ENCODE measurements at regions not wholly inside any gene's neighbourhood (a gene's known extent, or its start where the extent isn't known, plus 50 kb on each side); places are given as distances from the start of the nearest gene placed in this dataset.
"Not testable (repeated sequence)": the region's sequence is repeated elsewhere in the genome, so short reads cannot be mapped to it uniquely, and the experiment has no call there.

DNA sequence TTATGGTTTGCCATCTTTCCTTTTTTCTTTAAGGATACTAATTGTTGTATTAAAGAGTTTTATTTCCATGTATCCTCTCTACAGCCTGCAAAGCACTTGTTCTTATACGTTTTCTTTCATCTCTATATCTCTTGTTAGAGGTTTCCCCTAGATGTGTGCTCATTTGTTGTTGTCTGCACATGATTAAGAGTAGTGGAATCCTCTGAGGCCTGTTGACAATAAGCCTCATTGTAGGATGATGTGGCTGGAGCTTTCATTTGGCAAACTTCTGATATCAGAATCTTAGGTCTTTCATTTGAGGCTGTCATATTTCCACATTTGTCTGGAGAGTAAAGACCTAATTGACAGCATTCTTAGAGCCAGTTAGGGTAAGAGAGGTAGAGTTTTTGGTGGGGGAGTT, 506.0 kb downstream of the DIPK2A start:
- DNase-seq = no peak

DNA sequence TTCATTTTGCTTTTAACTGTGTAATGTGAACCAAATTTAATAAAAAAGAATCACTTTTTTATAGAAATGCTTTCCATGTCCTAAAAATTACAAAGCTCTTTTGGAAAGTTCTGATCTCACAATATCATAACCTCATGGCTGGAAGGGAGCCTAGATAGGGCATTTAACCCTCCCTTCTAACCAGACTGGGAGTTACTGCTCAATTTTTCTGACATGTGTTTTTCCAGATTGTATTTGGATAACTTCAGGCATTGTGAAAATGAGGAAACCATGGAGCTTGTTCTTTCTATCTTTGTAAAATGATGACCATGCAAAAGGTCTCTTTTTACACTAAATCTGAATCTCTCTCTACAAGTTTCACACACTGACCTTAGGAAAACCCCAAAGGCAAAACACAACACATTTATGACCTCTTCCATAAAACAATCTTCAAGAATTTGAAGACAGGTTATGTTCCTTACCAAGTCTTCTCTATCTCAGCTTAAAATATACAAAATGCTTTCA, 508.8 kb downstream of the DIPK2A start:
- DNase-seq = no peak

DNA sequence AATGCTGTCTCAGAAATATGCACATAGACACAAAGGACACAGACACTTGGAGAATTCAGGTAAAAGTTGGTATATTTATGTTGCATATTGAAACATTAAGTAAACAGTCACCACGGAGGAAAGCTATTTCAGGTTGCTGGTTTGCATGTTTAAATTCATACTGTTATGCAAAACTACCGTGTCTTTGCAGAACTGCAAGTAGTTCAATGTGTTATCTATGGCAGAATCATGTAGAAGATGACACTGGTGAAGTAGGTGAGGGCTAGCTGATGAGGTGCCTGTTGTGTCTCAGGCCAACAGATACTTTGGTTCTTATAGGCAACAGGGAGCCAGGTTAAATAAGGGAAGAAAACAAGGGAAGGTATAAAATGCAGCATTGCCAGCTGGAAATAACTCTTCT, 511.3 kb downstream of the DIPK2A start:
- DNase-seq = no peak

DNA sequence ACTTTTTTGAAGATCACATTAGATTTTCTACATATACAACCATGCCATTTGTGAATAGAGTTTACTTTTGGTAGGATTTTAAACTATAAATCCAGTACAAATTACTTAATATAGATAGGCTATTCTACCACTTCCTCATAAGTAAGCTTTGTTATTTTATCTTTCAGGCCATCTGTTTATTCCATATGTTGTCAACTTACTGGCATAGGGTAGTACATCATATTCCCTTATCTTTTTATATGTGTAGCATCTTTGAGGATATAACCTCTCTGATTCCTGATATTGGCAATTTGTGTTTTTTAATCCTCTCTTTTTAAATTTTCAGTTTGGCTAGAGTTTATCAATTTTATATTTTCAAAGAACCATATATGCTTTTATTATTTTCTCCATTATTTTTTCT, 515.4 kb downstream of the DIPK2A start:
- DNase-seq = no peak

DNA sequence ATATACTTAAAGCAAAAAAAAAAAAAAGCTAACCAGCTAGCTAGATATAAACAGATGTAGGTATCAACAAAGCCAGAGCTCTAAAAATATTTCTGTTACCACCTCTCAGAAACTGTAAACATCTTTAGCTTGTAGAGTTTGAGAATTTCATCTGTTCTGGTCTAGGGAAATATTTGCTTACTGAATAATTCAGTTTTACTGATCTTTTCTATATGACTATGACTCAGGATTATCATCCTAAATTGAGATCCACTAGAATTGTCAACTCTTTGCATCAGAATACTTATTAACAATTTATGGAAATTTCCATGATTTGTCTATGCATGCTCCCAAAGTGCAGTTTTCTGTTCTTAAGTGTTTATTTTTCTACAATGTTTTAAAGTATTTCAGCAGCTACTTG, 517.3 kb downstream of the DIPK2A start:
- no peak for DNase-seq

DNA sequence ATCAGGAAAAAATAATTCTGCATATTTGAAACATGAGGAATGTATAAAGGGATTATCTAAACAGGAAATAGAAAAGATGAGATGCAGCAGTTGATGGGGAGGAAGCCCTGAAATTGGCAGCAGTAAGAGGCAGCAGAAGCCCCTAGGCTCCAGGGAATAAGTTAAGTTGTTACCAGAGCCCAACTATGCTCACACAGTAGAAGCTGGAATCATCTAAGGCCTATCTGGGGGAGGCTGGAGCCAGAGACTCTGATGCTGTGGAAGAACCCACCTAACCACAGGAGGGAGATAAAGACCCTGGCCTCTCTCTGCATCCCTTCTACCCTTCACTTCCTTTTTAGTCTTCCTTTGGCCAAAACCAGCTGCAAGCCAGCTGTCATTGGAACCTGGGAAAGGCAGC, 519.7 kb downstream of the DIPK2A start:
- DNase-seq = no peak

DNA sequence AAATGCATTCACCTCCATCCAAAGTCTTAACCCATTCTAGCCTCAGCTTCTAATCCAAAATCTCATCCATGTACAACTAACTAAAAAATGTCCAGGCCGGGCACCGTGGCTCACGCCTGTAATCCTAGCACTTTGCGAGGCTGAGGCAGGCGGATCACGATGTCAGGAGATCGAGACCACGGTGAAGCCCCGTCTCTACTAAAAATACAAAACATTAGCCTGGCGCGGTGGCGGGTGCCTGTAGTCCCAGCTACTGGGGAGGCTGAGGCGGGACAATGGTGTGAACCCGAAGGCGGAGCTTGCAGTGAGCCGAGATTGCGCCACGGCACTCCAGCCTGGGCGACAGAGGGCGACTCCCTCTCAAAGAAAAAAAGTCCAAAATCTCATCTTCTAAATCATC, 523.0 kb downstream of the DIPK2A start:
- not testable (repeated sequence) for DNase-seq

DNA sequence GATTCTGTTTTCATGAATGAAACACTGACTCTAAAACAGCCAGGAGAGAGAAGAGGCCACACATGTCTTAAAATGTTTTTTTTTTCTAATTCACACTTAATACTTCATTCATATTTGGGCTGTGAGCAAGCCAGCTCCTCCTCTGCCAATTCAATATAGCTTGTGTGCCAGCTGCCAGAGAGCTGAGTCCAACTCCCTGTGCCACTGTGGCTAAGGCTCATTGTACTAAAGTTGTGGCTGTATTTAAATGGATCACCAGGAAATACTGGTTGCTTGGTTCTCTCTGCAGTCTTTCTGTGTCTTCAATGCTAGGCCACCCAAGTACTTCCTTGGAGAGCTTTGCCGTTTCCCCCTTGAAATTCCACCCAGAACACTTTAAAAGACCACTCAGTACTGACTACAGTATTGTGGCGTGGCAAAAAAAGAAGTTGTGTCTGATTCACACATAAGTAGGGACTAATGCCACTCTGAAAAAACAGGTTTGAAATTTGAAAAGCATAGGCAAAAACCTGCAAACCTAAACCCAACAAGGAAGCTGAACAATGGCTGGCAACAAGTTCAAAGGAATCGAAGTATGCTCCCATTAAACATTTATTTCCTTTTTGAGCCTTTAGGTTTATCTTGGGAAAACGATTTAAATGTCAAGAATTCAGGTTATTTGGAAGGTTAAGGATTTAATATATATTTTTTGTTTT, 524.7 kb downstream of the DIPK2A start:
- DNase-seq = no peak

DNA sequence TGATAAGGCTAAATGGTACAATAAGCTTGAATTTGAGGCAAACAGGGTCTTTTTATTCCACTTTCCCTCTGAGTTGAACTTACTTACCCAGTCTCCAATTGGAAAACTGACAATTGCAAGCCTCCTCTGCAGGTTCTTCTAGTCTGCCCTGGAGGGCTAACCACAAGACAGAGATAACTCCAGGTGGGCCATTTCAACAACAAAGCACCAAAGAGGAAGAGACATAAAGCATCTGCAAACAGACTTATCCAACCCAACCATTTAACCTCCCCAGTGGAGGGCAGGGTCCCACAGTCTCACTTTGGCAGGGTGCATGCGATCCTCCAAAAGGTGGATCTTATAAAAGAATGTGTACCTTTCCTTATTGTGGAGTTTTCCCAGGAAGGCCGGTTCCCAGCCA, 525.8 kb downstream of the DIPK2A start:
- DNase-seq = no peak

DNA sequence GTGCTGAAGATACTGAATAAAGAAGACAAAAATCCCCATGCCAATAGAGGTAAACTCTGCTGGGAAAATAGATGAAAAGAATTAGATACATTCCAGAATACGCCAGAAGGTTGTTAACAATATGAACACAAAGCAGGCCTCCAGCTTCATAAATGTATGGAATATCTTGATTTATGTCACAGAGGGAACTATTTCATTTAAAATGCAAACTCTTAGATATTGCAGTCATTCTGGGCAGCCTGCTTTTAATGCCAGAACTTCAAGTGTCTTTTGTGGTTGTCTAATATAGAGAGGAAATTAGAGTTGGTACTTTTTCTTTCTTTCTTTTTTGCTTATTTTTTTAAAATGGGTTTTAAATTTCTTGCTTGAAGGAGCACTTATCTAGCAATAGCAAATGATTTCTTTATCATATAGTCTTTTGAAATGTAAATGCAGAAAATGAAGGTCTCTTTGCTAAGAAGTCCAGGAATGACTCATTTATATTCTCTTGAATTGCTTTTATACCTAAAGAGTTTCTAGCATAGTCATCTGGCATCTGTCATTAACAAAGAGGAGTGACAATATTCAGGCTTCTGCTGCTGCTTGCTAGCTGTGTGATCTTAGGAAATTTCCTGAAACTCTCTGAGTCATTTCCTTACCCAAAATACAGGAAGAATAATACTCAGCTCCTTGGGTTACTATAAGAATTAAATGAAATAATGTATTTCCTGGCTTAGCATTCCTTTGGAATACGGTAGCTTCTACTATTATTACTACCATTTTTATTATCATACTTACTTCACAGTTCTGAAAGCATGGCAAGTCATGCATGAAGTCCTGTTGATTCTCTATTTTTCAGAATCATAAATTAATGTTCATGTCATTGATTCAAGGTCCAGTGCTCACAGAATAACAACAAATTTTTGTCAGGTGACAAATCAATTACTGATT, 527.6 kb downstream of the DIPK2A start:
- DNase-seq = no peak

DNA sequence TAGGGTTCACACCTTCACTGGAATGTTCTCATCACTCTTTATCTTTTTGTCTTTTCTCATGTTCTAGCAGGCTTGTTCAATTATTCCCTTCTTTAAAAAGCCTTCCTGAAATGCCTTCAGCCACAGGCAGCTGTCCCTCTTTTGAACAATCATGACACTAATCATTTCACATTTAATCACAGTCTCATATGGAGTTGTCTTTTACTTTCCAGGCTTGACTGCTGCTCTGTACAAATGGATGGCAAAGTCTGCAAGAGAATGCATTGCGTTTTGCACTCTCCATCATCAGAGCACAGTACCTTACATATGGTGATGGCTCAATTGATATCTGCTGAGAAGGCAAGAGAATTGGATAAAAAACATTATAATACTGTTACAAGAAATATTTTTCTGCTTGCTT, 529.8 kb downstream of the DIPK2A start:
- DNase-seq = no peak

DNA sequence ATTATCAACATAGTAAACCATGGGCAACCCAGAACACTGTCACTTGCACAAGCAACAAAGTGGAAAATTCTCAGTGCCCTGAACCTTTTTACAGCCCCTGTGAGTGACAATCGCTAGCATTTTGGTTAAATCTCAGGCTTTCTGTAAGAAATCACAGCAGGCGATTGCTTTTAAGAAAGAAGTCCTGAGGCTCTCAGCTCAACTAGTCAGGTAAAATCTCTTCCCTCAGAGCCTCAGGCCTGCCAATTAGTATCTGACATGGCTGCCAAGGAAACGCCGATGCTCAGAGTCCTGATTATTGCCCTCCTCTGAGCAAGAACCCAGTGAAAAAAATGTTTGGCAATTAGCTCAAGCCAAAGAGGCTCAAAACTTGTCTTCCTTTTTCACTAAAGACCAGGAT, 530.8 kb downstream of the DIPK2A start:
- DNase-seq = no peak

DNA sequence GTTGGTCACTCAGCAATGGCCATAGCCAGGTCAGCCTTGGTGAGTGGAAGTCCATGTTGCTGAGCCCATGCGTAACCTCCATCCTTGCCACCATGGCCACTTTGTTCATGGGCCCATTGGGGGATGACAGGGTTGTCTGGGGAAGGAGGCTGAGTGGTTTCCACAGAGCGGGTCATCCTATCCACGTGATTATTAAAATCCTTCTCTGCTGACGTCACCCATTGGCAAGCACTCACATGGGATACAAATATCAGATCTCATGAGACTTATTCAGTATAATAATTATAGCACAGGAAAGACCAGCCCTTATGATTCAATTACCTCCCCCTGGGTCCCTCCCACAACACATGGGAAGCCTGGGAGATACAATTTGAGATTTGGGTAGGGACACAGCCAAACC, 534.8 kb downstream of the DIPK2A start:
- not testable (repeated sequence) for DNase-seq

DNA sequence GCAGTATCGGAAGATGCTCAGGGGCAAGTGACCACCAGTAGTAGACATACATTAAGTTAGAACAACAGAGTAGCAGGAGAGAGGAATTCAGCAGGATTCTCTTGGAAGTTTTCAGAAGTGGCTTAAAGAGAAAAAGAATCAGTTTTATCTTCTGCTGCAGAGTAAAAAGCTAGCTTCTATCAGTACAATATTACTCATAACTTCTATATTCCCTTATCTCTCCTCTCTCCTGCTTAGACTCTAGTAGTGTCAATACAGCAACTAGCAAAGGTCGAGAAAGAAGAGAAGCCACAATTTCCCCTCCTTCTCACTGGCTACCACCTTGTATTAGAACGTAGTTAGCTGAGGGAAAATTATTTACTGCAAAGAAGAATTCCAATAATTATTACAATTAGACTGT, 539.7 kb downstream of the DIPK2A start:
- no peak for DNase-seq

DNA sequence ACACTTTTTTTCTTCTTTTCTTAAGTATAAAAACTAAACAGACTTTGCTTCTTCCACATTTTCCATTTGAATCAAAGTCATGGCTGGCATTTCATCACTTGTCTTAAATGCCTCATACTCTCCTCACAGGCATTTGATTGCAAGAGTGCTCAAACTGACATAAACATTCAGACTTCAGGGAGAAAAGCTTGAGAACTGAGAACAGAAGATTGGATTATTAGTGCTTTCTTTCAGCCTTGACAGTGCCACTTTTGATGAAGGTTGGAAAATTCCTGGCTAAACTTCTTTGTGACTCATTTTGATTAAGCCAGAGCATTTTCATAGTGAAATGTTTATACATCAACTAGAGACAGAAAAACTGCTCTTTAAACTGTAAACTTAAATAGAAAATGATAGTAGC, 544.4 kb downstream of the DIPK2A start:
- no peak for DNase-seq

DNA sequence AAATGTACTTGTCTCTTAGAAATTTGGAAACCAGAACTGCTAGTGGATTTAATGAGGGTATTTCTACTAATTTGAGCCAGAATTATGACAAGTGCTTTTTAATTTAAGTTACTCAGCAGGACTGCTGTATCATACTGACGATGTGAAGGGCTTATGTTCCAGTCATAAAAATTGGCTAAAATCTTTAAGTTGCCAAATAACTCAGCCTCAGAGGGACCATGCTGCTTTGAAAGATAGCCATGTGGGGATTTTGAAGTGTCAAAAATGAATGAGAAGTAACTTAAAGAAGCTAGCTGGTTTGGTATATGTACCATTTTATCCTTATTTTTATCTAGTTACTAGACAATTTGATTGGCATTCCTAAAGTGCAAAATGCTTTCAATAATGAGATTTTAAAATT, 545.0 kb downstream of the DIPK2A start:
- DNase-seq = no peak

DNA sequence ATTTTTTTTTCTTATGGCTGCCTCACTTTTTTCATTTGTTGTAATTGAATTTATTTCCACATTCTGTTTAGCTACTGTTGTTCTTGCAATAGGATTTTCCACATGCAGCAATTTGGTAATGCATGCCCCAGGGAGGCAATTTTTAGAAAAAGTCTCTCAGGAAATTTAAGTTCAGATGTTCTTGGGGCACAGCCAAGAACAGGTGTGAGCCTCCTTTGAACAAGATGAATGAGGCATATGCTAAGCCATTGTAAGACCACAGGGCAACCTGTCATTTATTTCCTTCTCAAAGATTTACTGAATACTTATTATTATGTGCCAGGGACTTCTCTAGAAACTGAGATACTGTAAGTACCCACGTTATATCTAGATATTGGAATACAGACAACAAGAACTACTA, 549.5 kb downstream of the DIPK2A start:
- no peak for DNase-seq

DNA sequence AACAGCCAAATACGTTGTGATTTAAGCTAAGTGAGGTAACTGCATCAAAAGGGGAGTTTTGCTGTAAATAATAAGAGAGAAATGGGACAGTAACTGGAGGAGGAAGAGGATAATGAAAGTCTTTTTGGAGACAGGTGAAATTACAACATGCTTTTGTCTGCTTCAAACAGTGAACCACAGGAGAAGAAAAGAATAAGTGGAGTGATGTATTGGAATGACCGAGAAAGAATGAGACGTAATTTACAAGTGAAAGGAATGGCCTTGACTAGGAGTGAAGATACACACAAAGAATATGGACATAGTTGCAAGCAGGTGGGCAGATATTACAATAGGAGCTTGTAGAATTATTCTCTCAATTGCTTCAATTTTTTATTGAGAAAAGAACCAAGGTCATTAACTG, 550.8 kb downstream of the DIPK2A start:
- no peak for DNase-seq

DNA sequence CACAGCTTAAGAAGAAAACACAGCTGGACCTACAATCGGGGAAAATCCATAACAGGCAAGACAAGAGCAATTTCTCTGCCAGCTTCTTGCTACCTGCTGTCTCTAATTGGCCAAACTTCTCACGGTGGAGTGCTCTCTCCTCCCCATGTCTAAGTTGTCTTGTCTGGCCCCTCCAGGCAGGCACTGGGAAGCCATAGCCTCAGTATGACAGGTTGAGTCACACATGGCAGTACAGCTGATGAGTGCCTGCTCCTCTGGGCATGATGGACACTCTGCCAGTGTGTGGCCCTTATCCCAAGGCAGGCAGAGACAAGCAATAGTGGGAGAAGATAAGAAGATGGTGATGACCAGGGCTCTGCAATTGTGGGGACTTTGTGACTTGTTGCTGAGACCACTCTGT, 551.8 kb downstream of the DIPK2A start:
- no peak for DNase-seq

DNA sequence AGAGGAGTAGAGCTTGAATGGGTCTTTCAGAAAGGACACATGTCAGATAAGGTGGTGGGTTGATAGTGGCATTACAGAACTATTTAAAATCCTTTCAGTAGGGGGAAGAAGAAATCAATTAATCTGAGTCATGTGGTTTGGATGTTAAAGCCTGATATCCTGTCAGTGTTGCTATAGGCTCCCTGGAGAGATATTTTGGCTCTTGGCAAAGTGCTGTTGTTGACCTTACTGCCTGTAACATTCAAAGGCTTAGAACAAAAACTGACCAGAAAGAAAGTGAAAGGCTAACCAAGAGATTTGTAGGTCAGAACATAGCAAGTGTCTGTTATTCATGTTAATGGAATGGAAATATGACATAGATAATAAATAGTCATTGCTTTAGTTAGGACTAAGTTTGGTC, 552.9 kb downstream of the DIPK2A start:
- no peak for DNase-seq

DNA sequence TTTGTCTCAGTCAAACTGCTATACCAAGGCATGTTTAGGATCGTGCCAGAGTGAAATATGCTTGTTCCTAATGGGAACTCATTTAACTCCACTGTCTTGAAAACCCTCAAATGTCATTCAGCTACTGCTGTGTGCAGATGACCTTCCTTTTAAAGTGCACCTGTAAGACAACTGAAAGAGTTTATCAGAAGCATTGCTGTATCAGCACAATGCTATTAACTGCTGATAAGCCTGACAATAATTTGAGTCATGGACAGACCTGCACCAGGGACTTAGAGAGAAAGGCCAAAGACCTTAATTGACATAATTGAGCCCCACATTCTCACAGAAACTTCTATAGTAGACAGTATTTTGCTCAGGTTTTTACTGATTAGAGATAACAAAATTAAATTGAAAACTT, 557.9 kb downstream of the DIPK2A start:
- no peak for DNase-seq

DNA sequence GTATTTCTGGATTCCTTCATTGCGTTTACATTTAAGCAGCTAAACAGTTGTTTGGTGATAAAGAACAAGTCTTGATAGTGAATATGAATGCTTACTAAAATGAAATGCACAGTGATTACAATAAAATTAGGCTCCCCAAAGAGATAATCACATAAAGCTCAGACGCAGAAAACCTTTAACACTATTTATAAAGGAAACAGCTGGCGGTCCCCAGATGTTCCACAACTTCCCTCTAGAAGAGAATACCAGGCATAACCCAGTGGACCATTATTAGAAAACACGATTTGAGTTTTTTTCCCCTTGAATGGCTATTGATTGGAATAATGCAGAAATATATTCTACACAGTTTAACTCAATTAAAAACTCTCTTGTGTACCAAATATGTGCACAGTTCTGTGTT, 573.2 kb downstream of the DIPK2A start:
- no peak for DNase-seq

DNA sequence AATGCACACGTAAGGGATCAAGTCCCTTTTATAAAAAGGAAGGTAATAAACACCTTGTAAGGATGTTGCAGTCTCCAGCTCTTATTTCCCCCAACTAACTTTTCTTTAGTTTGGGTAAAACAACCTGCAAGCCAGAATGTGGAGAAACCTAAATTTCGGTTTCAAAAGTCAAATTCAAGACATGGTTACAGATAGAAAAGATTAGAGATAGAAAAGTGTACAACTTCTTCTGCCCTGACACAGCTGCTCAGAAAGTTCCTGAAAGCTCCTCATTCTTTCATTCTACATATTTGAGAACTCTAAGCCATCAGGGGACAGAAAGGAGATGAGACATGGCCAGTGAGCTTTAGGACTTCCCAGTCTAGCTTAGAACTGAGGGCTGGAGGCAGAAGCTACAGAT, 574.9 kb downstream of the DIPK2A start:
- DNase-seq = no peak

DNA sequence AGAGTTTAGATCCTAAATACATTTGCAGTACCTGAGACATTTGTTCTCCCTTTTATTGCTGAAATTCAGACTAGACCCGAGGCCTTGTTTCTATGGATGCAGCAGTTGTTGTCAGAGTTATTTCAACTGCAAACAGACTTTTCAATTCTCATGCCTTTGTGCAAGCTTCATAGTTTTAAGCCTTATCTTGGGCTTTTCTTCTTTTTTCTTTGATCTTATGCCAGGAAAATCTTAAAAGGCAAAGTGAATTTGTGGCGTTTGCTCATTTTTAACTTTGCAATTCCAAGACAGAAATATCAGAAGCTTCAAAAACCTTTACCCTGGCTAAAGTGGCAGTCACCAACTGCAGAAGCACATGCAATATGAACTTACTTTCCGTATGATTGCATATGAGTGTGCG, 576.7 kb downstream of the DIPK2A start:
- no peak for DNase-seq
